Panc1 (cell line): ENCODE measurements at regions not wholly inside any gene's neighbourhood (a gene's known extent, or its start where the extent isn't known, plus 50 kb on each side); places are given as distances from the start of the nearest gene placed in this dataset.

Source experiments
- ATAC-seq: fragments of 200-7000 bp; cut with Tn5 transposase; 2 replicates; pipeline ENCODE4 v1.9.1; 2020; ENCODE audit warnings: mild to moderate bottlenecking, moderate library complexity
- BruUV-seq: library from RNA; stranded (reverse); fragments of 400-500 nt; replicated peaks from 2 replicates; lab custom pipeline; 2021; lab: Mats Ljungman, UMichigan
- CTCF ChIA-PET: fragments of 300-600 bp; sonication (Branson Sonifier 250); formaldehyde crosslinking; loops from one replicate; lab custom pipeline; 2022; ENCODE audit warnings: antibody characterized with exemption; lab: Charles Lee
- POLR2A ChIA-PET: fragments of 300-600 bp; sonication (Branson Sonifier 250); formaldehyde crosslinking; loops from one replicate; lab custom pipeline; 2022; ENCODE audit warnings: antibody characterized with exemption; lab: Charles Lee
- DNase-seq: peaks from one replicate; pipeline ENCODE4 v3.0.0-alpha.2; 2010; ENCODE audit warnings: low read depth, low spot score
- H3K27ac ChIP-seq: 2 replicates; pipeline ENCODE4 v1.5.1; 2011; ENCODE audit warnings: mild to moderate bottlenecking, low read length, inconsistent platforms
- H3K27me3 ChIP-seq: fragments of 200-500 bp; sonication (Bioruptor generic); 2 replicates; pipeline ENCODE4 v1.6.0; 2014; ENCODE audit warnings: low read length, inconsistent platforms; ENCODE audit not compliant: control insufficient read depth, insufficient read depth
- H3K36me3 ChIP-seq: fragments of 200-500 bp; sonication (Bioruptor generic); 2 replicates; pipeline ENCODE4 v1.5.1; 2014; ENCODE audit warnings: inconsistent platforms, mild to moderate bottlenecking, low read length, moderate library complexity; ENCODE audit not compliant: control insufficient read depth, insufficient read depth
- H3K4me1 ChIP-seq: 2 replicates; pipeline ENCODE4 v1.5.1; 2011; ENCODE audit warnings: inconsistent platforms, mild to moderate bottlenecking, low read length, moderate library complexity; ENCODE audit not compliant: control insufficient read depth, insufficient read depth
- H3K4me3 ChIP-seq, 2 experiments: 2 replicates each; pipeline ENCODE4 v1.5.1; 2011 to 2012; ENCODE audit warnings: low read depth in 2 of 2, low read length in 2 of 2, mild to moderate bottlenecking in 2 of 2, inconsistent platforms in 1 of 2, moderate library complexity in 1 of 2
- H3K9me3 ChIP-seq: fragments of 200-500 bp; sonication (Bioruptor generic); 2 replicates; pipeline ENCODE4 v1.5.1; 2014; ENCODE audit warnings: low read depth, mild to moderate bottlenecking, inconsistent platforms, low read length, moderate library complexity; ENCODE audit not compliant: control insufficient read depth, insufficient read depth
- POLR2AphosphoS5 ChIP-seq: IDR thresholded peaks from 2 replicates; pipeline ENCODE4 v1.6.1; 2012; ENCODE audit warnings: mild to moderate bottlenecking, low read depth, low read length, moderate library complexity
- SIN3A ChIP-seq: IDR thresholded peaks from 2 replicates; pipeline ENCODE4 v1.6.1; 2012; ENCODE audit warnings: low read depth, mild to moderate bottlenecking, low read length, moderate library complexity, borderline replicate concordance; ENCODE audit not compliant: insufficient read depth
- TCF7L2 ChIP-seq: IDR thresholded peaks from 2 replicates; pipeline ENCODE4 v1.6.1; 2011; ENCODE audit warnings: mild to moderate bottlenecking, low read depth, low read length, inconsistent platforms
- in situ Hi-C: cut with HindIII; loops from 2 replicates; pipeline ENCODE4 v1.10.0; 2016; ENCODE audit warnings: low sequenced_read_pairs, low pct_unique_long_range_greater_than_20kb
- intact Hi-C: fragments of 100-400 bp; cut with micrococcal nuclease; formaldehyde crosslinking; loops from one replicate; pipeline ENCODE4 v1.10.0; 2022; ENCODE audit not compliant: unreplicated experiment
- TF ChIP-seq, protein P1 (sequence below): fragments of 450-650 bp; IDR thresholded peaks from 2 replicates; pipeline ENCODE4 v1.5.1; 2017; ENCODE audit warnings: mild to moderate bottlenecking
- TF ChIP-seq, protein P2 (sequence below), 2 experiments: IDR thresholded peaks; 2 replicates each; pipeline ENCODE4 v1.6.1; 2011 to 2012; ENCODE audit warnings: low read depth in 2 of 2, control low read depth in 1 of 2, low read length in 1 of 2, mild to moderate bottlenecking in 1 of 2, moderate library complexity in 1 of 2; ENCODE audit not compliant: insufficient read depth in 1 of 2

DNA sequence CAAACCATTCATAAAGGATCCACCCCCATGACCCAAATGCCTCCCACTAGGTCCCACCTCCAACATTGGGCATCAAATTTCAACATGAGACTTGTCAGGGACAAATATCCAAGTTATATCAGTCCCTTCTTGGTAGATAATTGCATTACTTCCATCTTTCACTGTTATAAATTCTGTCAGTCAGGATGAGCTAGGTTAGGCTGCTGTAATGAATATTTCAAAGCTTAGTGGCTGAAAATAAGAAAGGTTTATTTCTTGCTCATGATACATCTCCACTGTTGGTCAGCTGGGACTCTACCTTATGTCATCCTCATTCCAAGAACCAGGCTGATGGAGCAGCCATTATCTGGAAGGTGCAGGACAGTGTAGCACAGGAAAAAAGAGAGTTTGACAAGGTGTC lies 50.3 kb upstream of the TMC5 start:
- Histone ChIP-seq H3K9me3 (no peaks in the 10 kb centered on the region), H3K4me1 (no peaks in the 10 kb centered on the region), H3K27me3 (no peaks in the 10 kb centered on the region), H3K27ac (no peak overlapping the region), H3K36me3 (no peaks in the 10 kb centered on the region), H3K4me3 (no peak overlapping the region)
- POLR2A ChIA-PET, result no interaction called here
- no peak for DNase-seq
- in situ Hi-C loops (no loop called here), intact Hi-C loops (no loop called here)
- TF ChIP-seq SIN3A (no peak), TCF7L2 (no peak), POLR2AphosphoS5 (no peak)
- TF ChIP-seq, protein P1, sequence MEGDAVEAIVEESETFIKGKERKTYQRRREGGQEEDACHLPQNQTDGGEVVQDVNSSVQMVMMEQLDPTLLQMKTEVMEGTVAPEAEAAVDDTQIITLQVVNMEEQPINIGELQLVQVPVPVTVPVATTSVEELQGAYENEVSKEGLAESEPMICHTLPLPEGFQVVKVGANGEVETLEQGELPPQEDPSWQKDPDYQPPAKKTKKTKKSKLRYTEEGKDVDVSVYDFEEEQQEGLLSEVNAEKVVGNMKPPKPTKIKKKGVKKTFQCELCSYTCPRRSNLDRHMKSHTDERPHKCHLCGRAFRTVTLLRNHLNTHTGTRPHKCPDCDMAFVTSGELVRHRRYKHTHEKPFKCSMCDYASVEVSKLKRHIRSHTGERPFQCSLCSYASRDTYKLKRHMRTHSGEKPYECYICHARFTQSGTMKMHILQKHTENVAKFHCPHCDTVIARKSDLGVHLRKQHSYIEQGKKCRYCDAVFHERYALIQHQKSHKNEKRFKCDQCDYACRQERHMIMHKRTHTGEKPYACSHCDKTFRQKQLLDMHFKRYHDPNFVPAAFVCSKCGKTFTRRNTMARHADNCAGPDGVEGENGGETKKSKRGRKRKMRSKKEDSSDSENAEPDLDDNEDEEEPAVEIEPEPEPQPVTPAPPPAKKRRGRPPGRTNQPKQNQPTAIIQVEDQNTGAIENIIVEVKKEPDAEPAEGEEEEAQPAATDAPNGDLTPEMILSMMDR, result no peak
- TF ChIP-seq, protein P2, sequence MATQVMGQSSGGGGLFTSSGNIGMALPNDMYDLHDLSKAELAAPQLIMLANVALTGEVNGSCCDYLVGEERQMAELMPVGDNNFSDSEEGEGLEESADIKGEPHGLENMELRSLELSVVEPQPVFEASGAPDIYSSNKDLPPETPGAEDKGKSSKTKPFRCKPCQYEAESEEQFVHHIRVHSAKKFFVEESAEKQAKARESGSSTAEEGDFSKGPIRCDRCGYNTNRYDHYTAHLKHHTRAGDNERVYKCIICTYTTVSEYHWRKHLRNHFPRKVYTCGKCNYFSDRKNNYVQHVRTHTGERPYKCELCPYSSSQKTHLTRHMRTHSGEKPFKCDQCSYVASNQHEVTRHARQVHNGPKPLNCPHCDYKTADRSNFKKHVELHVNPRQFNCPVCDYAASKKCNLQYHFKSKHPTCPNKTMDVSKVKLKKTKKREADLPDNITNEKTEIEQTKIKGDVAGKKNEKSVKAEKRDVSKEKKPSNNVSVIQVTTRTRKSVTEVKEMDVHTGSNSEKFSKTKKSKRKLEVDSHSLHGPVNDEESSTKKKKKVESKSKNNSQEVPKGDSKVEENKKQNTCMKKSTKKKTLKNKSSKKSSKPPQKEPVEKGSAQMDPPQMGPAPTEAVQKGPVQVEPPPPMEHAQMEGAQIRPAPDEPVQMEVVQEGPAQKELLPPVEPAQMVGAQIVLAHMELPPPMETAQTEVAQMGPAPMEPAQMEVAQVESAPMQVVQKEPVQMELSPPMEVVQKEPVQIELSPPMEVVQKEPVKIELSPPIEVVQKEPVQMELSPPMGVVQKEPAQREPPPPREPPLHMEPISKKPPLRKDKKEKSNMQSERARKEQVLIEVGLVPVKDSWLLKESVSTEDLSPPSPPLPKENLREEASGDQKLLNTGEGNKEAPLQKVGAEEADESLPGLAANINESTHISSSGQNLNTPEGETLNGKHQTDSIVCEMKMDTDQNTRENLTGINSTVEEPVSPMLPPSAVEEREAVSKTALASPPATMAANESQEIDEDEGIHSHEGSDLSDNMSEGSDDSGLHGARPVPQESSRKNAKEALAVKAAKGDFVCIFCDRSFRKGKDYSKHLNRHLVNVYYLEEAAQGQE (IDR thresholded peaks at IDR 0.05; ENCODE audit: insufficient read depth in 1 of 2, low read depth in 2 of 2, low read length in 1 of 2), result no peak
- no TSS peak for BruUV-seq
- no peak for ATAC-seq
- CTCF ChIA-PET, result no interaction called here
